ENCODE measurements at regions not wholly inside any gene's neighbourhood (a gene's known extent, or its start where the extent isn't known, plus 50 kb on each side); places are given as distances from the start of the nearest gene placed in this dataset.

DNA sequence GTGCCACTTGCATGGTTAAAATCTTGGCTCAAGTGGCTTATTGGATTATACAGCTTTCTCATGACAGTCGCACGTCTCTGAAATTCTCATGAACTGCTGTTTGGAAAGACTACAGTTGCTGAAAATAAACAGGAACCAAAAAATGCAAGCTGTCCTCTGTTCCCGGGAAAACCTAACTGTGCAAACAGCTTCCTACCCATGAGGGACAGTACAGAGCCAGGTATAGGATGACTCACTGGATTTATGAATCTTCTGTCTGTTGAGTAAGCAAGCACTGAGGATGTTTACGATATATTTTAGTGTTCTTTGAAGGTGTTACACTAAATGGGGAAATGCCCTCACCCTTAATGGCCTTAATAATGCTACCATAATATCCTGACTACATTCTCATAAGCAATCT, 380.3 kb upstream of the TNC start:
- TF ChIP-seq, protein P1, sequence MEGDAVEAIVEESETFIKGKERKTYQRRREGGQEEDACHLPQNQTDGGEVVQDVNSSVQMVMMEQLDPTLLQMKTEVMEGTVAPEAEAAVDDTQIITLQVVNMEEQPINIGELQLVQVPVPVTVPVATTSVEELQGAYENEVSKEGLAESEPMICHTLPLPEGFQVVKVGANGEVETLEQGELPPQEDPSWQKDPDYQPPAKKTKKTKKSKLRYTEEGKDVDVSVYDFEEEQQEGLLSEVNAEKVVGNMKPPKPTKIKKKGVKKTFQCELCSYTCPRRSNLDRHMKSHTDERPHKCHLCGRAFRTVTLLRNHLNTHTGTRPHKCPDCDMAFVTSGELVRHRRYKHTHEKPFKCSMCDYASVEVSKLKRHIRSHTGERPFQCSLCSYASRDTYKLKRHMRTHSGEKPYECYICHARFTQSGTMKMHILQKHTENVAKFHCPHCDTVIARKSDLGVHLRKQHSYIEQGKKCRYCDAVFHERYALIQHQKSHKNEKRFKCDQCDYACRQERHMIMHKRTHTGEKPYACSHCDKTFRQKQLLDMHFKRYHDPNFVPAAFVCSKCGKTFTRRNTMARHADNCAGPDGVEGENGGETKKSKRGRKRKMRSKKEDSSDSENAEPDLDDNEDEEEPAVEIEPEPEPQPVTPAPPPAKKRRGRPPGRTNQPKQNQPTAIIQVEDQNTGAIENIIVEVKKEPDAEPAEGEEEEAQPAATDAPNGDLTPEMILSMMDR (conservative IDR thresholded peaks at IDR 0.05 in 1 of 2, IDR thresholded peaks at IDR 0.05 in 1 of 2; ENCODE audit: extremely low read depth in 1 of 2, insufficient read depth in 1 of 2, low read depth in 1 of 2, low read length in 2 of 2), result peak; percentile 5 to 36
- no peak for TF ChIP-seq EZH2 (IDR thresholded peaks at IDR 0.05; ENCODE audit: borderline replicate concordance, low read length)

All from mammary epithelial cell (primary cell).